H1 (cell line): ENCODE measurements at regions not wholly inside any gene's neighbourhood (a gene's known extent, or its start where the extent isn't known, plus 50 kb on each side); places are given as distances from the start of the nearest gene placed in this dataset.

Experiments used
- BRCA1 ChIP-seq: IDR thresholded peaks from 2 replicates; pipeline ENCODE4 v1.6.1; 2012; ENCODE audit warnings: low read depth, low read length, improper control_type of control experiment
- CEBPB ChIP-seq: IDR thresholded peaks from 2 replicates; pipeline ENCODE4 v1.6.1; 2012; ENCODE audit warnings: low read depth, low read length
- CREB1 ChIP-seq: IDR thresholded peaks from 2 replicates; pipeline ENCODE4 v1.6.1; 2012; ENCODE audit warnings: inconsistent platforms
- CTCF ChIP-seq, 3 experiments: IDR thresholded peaks; 1 replicate in 2 of 3; 2 replicates in 1 of 3; pipeline versions ENCODE4 v1.5.1 to v1.6.1; 2011; ENCODE audit warnings: low read length in 3 of 3, mild to moderate bottlenecking in 3 of 3, inconsistent platforms in 2 of 3, low read depth in 1 of 3, moderate library complexity in 1 of 3; ENCODE audit not compliant: insufficient read depth in 1 of 3; ENCODE audit errors: control extremely low read depth in 1 of 3
- EZH2 ChIP-seq: fragments of 200-600 bp; sonication (generic); IDR thresholded peaks from 2 replicates; pipeline ENCODE4 v1.7.1; 2012; ENCODE audit warnings: low read depth, mild to moderate bottlenecking, moderate library complexity, low read length, inconsistent platforms; ENCODE audit not compliant: severe bottlenecking
- JUN ChIP-seq: IDR thresholded peaks from 2 replicates; pipeline ENCODE4 v1.6.1; 2011; ENCODE audit warnings: low read depth, mild to moderate bottlenecking, improper control_type of control experiment, low read length
- KDM1A ChIP-seq: fragments of 200-600, 300-600 bp; sonication (generic); IDR thresholded peaks from 2 replicates; pipeline ENCODE4 v1.7.1; 2016; ENCODE audit warnings: mild to moderate bottlenecking, low read length, borderline replicate concordance
- KDM4A ChIP-seq: IDR thresholded peaks from one replicate; pipeline ENCODE4 v1.7.1; 2012; ENCODE audit warnings: low read depth, mild to moderate bottlenecking, moderate library complexity, low read length, inconsistent platforms; ENCODE audit not compliant: severe bottlenecking
- POLR2A ChIP-seq, 2 experiments: IDR thresholded peaks; 1 replicate in 1 of 2; 2 replicates in 1 of 2; pipeline ENCODE4 v1.6.1; 2011; ENCODE audit warnings: low read depth in 2 of 2, low read length in 2 of 2, mild to moderate bottlenecking in 2 of 2; ENCODE audit errors: control extremely low read depth in 1 of 2
- SP1 ChIP-seq: IDR thresholded peaks from 2 replicates; pipeline ENCODE4 v1.6.1; 2011; ENCODE audit warnings: low read depth, low read length
- TAF1 ChIP-seq: IDR thresholded peaks from 2 replicates; pipeline ENCODE4 v1.6.1; 2011; ENCODE audit warnings: mild to moderate bottlenecking, low read depth, low read length
- USF2 ChIP-seq: IDR thresholded peaks from 2 replicates; pipeline ENCODE4 v1.6.1; 2011; ENCODE audit warnings: low read length, improper control_type of control experiment
- TF ChIP-seq, protein P1 (sequence below): IDR thresholded peaks from 2 replicates; pipeline ENCODE4 v1.6.1; 2012; ENCODE audit warnings: inconsistent platforms

GRCh38 chr13:64457976-64458375 lies 2772.2 kb downstream of the PCDH9 start:
- TF ChIP-seq CREB1: no peak
- no peak for TF ChIP-seq CTCF (IDR thresholded peaks at IDR 0.05; ENCODE audit: control extremely low read depth in 1 of 3, insufficient read depth in 1 of 3, low read depth in 1 of 3, low read length in 3 of 3)
- TF ChIP-seq POLR2A (IDR thresholded peaks at IDR 0.05; ENCODE audit: control extremely low read depth in 1 of 2, low read depth in 2 of 2, low read length in 2 of 2): no peak
- no peak for TF ChIP-seq JUN
- TF ChIP-seq CEBPB: no peak
- TF ChIP-seq TAF1: no peak
- no peak for TF ChIP-seq USF2
- TF ChIP-seq, protein P1, sequence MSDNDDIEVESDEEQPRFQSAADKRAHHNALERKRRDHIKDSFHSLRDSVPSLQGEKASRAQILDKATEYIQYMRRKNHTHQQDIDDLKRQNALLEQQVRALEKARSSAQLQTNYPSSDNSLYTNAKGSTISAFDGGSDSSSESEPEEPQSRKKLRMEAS: no peak
- TF ChIP-seq SP1: no peak
- no peak for TF ChIP-seq EZH2
- no peak for TF ChIP-seq KDM1A
- TF ChIP-seq KDM4A: no peak
- TF ChIP-seq BRCA1: no peak
